ENCODE measurements at regions not wholly inside any gene's neighbourhood (a gene's known extent, or its start where the extent isn't known, plus 50 kb on each side); places are given as distances from the start of the nearest gene placed in this dataset.

GRCh38 chr3:152959307-152959706 lies 124.4 kb downstream of the P2RY1 start:
- DNase-seq, result no peak

- DNase-seq, result no peak
Measured at GRCh38 chr3:152960684-152961083, 125.8 kb downstream of the P2RY1 start.

GRCh38 chr3:152961323-152961722 lies 126.4 kb downstream of the P2RY1 start:
- DNase-seq, result no peak

GRCh38 chr3:152964911-152965609 lies 130.1 kb downstream of the P2RY1 start:
- no peak for DNase-seq

- DNase-seq, result no peak
Measured at GRCh38 chr3:152968388-152969024, 133.6 kb downstream of the P2RY1 start.

- no peak for DNase-seq
Measured at GRCh38 chr3:152969557-152970300, 134.8 kb downstream of the P2RY1 start.

- DNase-seq, result no peak
Measured at GRCh38 chr3:152970851-152971250, 135.9 kb downstream of the P2RY1 start.

GRCh38 chr3:152971880-152972279 lies 136.9 kb downstream of the P2RY1 start:
- no peak for DNase-seq

GRCh38 chr3:152973575-152973974 lies 138.6 kb downstream of the P2RY1 start:
- DNase-seq, result no peak

- DNase-seq, result no peak
Measured at GRCh38 chr3:152976239-152976638, 141.3 kb downstream of the P2RY1 start.

GRCh38 chr3:152977366-152977765 lies 142.4 kb downstream of the P2RY1 start:
- no peak for DNase-seq

GRCh38 chr3:152978152-152978551 lies 143.2 kb downstream of the P2RY1 start:
- DNase-seq, result no peak

GRCh38 chr3:152997526-152997925 lies 162.6 kb downstream of the P2RY1 start:
- DNase-seq, result no peak

GRCh38 chr3:152998591-152998990 lies 163.4 kb upstream of the RAP2B start:
- no peak for DNase-seq

GRCh38 chr3:153000325-153000724 lies 161.7 kb upstream of the RAP2B start:
- no peak for DNase-seq

- DNase-seq, result no peak
Measured at GRCh38 chr3:153001210-153002078, 160.6 kb upstream of the RAP2B start.

GRCh38 chr3:153003441-153003840 lies 158.6 kb upstream of the RAP2B start:
- no peak for DNase-seq

GRCh38 chr3:153003862-153004261 lies 158.2 kb upstream of the RAP2B start:
- DNase-seq, result no peak

GRCh38 chr3:153008226-153008625 lies 153.8 kb upstream of the RAP2B start:
- no peak for DNase-seq

GRCh38 chr3:153023896-153024295 lies 138.1 kb upstream of the RAP2B start:
- no peak for DNase-seq

- DNase-seq, result peak; percentile 45
Measured at GRCh38 chr3:153026026-153026425, 136.0 kb upstream of the RAP2B start.

- no peak for DNase-seq
Measured at GRCh38 chr3:153028381-153028780, 133.6 kb upstream of the RAP2B start.

GRCh38 chr3:153029350-153029749 lies 132.7 kb upstream of the RAP2B start:
- no peak for DNase-seq

Measured in CD4-positive, alpha-beta T cell treated with Interleukin-17A for 1 hour (primary cell).